Hepatocyte (in vitro differentiated cells): ENCODE measurements at regions not wholly inside any gene's neighbourhood (a gene's known extent, or its start where the extent isn't known, plus 50 kb on each side); places are given as distances from the start of the nearest gene placed in this dataset.
A peak's percentile ranks its signal among the peaks of the same experiment; 100 is the strongest.

Source experiments
- DNase-seq: peaks from one replicate; pipeline ENCODE4 v3.0.0-alpha.2; 2016; ENCODE audit warnings: low spot score
- H2AFZ ChIP-seq: fragments of 200-600 bp; sonication (generic); 2 replicates; pipeline ENCODE4 v1.6.0; 2016; ENCODE audit warnings: antibody characterized with exemption, mild to moderate bottlenecking
- H3K27ac ChIP-seq: fragments of 200-600 bp; sonication (generic); 2 replicates; pipeline ENCODE4 v1.5.1; 2016; ENCODE audit warnings: mild to moderate bottlenecking
- H3K27me3 ChIP-seq: fragments of 200-600 bp; sonication (generic); 2 replicates; pipeline ENCODE4 v1.6.1; 2016
- H3K36me3 ChIP-seq: fragments of 200-600 bp; sonication (generic); replicated peaks from 2 replicates; pipeline ENCODE4 v1.5.1; 2016; ENCODE audit warnings: low read depth; ENCODE audit not compliant: insufficient read depth
- H3K4me1 ChIP-seq: fragments of 200-600 bp; sonication (generic); 2 replicates; pipeline ENCODE4 v1.5.1; 2016; ENCODE audit warnings: mild to moderate bottlenecking, moderate library complexity; ENCODE audit not compliant: insufficient read depth
- H3K4me2 ChIP-seq: fragments of 200-600 bp; sonication (generic); 2 replicates; pipeline ENCODE4 v1.6.0; 2016
- H3K4me3 ChIP-seq: fragments of 200-600 bp; sonication (generic); 2 replicates; pipeline ENCODE4 v1.5.1; 2016; ENCODE audit warnings: mild to moderate bottlenecking
- H3K79me2 ChIP-seq: fragments of 200-600 bp; sonication (generic); 2 replicates; pipeline ENCODE4 v1.6.0; 2017; ENCODE audit warnings: mild to moderate bottlenecking
- H3K9me2 ChIP-seq: fragments of 200-600 bp; sonication (generic); replicated peaks from 2 replicates; pipeline ENCODE4 v1.6.0; 2017; ENCODE audit warnings: mild to moderate bottlenecking; ENCODE audit not compliant: insufficient read depth
- H3K9me3 ChIP-seq: fragments of 200-600 bp; sonication (generic); 2 replicates; pipeline ENCODE4 v1.5.1; 2016; ENCODE audit warnings: low read depth, mild to moderate bottlenecking
- H4K20me1 ChIP-seq: fragments of 200-600 bp; sonication (generic); 2 replicates; pipeline ENCODE4 v1.6.0; 2016; ENCODE audit warnings: mild to moderate bottlenecking; ENCODE audit not compliant: insufficient read depth, poor library complexity, severe bottlenecking
- CTCF ChIP-seq: fragments of 200-600 bp; sonication (generic); IDR thresholded peaks from 2 replicates; pipeline ENCODE4 v1.5.1; 2016; ENCODE audit warnings: antibody characterized with exemption, mild to moderate bottlenecking; ENCODE audit not compliant: poor library complexity
- EZH2 ChIP-seq: fragments of 200-600 bp; sonication (generic); IDR thresholded peaks from 2 replicates; pipeline ENCODE4 v1.6.1; 2016; ENCODE audit warnings: antibody characterized with exemption, mild to moderate bottlenecking, borderline replicate concordance
- EZH2phosphoT487 ChIP-seq: fragments of 200-600 bp; sonication (generic); IDR thresholded peaks from one replicate; pipeline ENCODE4 v1.6.1; 2018; ENCODE audit warnings: antibody characterized with exemption, mild to moderate bottlenecking, low read depth, moderate library complexity; ENCODE audit not compliant: unreplicated experiment, severe bottlenecking
- WGBS: methylation state at CpG from one replicate; pipeline ENCODE4 v1.1.6; 2016; ENCODE audit warnings: low lambda C conversion rate; ENCODE audit errors: missing lambda C conversion rate; 5-methylcytosine and 5-hydroxymethylcytosine counted together

GRCh38 chr12:34290381-34290995 is 268.2 kb downstream of the ALG10 start:
- Histone ChIP-seq H3K4me2 (no peak overlapping the region), H3K9me2 (no peaks in the 10 kb centered on the region)
- TF ChIP-seq EZH2phosphoT487 (no peak), CTCF (no peak), EZH2 (no peak)

GRCh38 chr12:34291001-34291400 is 268.7 kb downstream of the ALG10 start:
- Histone ChIP-seq H3K4me2 (no peak overlapping the region), H4K20me1 (no peaks in the 10 kb centered on the region), H3K9me2 (no peaks in the 10 kb centered on the region), H3K4me1 (no peaks in the 10 kb centered on the region), H3K79me2 (no peaks in the 10 kb centered on the region), H3K9me3 (no peaks in the 10 kb centered on the region), H2AFZ (no peak overlapping the region), H3K36me3 (no peaks in the 10 kb centered on the region), H3K4me3 (no peak overlapping the region), H3K27me3 (no peaks in the 10 kb centered on the region), H3K27ac (no peak overlapping the region)
- no peak for TF ChIP-seq EZH2phosphoT487
- no peak for TF ChIP-seq CTCF
- TF ChIP-seq EZH2 = no peak
- 91% methylated on average over 15 of the region's 17 CpGs for WGBS
- DNase-seq = no peak

More at GRCh38 chr12:34290381-34290995, 268.2 kb downstream of the ALG10 start:
- H3K4me3 ChIP-seq = no peak overlapping the region
- peak; percentile 3 for DNase-seq
- no peaks in the 10 kb centered on the region for H3K27me3 ChIP-seq
- H3K36me3 ChIP-seq = no peaks in the 10 kb centered on the region
- H3K9me3 ChIP-seq = no peaks in the 10 kb centered on the region
- 77% methylated on average over 26 of the region's 27 CpGs for WGBS
- no peak overlapping the region for H3K27ac ChIP-seq
- H2AFZ ChIP-seq = no peak overlapping the region
- H3K79me2 ChIP-seq = no peaks in the 10 kb centered on the region
- H4K20me1 ChIP-seq = no peaks in the 10 kb centered on the region
- H3K4me1 ChIP-seq = no peaks in the 10 kb centered on the region

- Histone ChIP-seq H3K4me2 (no peak overlapping the region), H3K4me1 (no peaks in the 10 kb centered on the region), H3K4me3 (no peak overlapping the region), H2AFZ (no peak overlapping the region), H3K27ac (no peak overlapping the region), H3K9me3 (no peaks in the 10 kb centered on the region), H3K9me2 (no peaks in the 10 kb centered on the region), H4K20me1 (no peaks in the 10 kb centered on the region), H3K79me2 (no peaks in the 10 kb centered on the region), H3K27me3 (no peaks in the 10 kb centered on the region), H3K36me3 (no peaks in the 10 kb centered on the region)
- TF ChIP-seq EZH2 (no peak), EZH2phosphoT487 (no peak), CTCF (no peak)
- DNase-seq = no peak
- 91% methylated on average over 19 of the region's 19 CpGs for WGBS
These were observed 269.2 kb downstream of the ALG10 start for GRCh38 chr12:34291426-34291901.
